ENCODE measurements at regions not wholly inside any gene's neighbourhood (a gene's known extent, or its start where the extent isn't known, plus 50 kb on each side); places are given as distances from the start of the nearest gene placed in this dataset.

GRCh38 chr1:182249201-182249676 lies 142.4 kb downstream of the GLUL start:
- Histone ChIP-seq H4K20me1 (ENCODE audit: insufficient read depth) (no peaks in the 10 kb centered on the region), H3K4me1 (ENCODE audit: control insufficient read depth in 1 of 2, insufficient read depth in 2 of 2, low read length in 2 of 2) (no peaks in the 10 kb centered on the region), H3K79me2 (ENCODE audit: insufficient read depth, low read length) (no peaks in the 10 kb centered on the region), H3K36me3 (ENCODE audit: control insufficient read depth in 1 of 2, insufficient read depth in 2 of 2, low read length in 2 of 2) (no peaks in the 10 kb centered on the region), H3K9me3 (ENCODE audit: control insufficient read depth in 1 of 2, insufficient read depth in 1 of 2, low read depth in 1 of 2, low read length in 2 of 2) (no peaks in the 10 kb centered on the region), H3K9ac (ENCODE audit: low read length) (no peak overlapping the region), H3K4me3 (replicated peaks in 1 of 2; ENCODE audit: low read depth in 1 of 2, low read length in 2 of 2) (no peak overlapping the region), H3K27me3 (ENCODE audit: insufficient read depth, low read length) (no peaks in the 10 kb centered on the region), H3K9me2 (ENCODE audit: insufficient read depth) (no peaks in the 10 kb centered on the region), H2AFZ (ENCODE audit: low read depth, low read length, poor library complexity, severe bottlenecking) (no peak overlapping the region), H3K4me2 (ENCODE audit: low read length) (no peak overlapping the region), H3K27ac (ENCODE audit: low read depth, low read length) (no peak overlapping the region)
- ChIA-PET RAD21 (ENCODE audit: low non-redundant PET in 1 of 2, low total read pairs in 2 of 2, uncharacterized antibody in 2 of 2, unreplicated experiment in 2 of 2) (no interaction called here), POLR2A (no interaction called here), CTCF (no interaction called here)
- ATAC-seq (no peak), DNase-seq (ENCODE audit: low read depth, low spot score) (no peak)
- no TSS peak for BruUV-seq (replicated peaks)
- intact Hi-C loops (cut with micrococcal nuclease) = no loop called here
- TF ChIP-seq, protein P1, sequence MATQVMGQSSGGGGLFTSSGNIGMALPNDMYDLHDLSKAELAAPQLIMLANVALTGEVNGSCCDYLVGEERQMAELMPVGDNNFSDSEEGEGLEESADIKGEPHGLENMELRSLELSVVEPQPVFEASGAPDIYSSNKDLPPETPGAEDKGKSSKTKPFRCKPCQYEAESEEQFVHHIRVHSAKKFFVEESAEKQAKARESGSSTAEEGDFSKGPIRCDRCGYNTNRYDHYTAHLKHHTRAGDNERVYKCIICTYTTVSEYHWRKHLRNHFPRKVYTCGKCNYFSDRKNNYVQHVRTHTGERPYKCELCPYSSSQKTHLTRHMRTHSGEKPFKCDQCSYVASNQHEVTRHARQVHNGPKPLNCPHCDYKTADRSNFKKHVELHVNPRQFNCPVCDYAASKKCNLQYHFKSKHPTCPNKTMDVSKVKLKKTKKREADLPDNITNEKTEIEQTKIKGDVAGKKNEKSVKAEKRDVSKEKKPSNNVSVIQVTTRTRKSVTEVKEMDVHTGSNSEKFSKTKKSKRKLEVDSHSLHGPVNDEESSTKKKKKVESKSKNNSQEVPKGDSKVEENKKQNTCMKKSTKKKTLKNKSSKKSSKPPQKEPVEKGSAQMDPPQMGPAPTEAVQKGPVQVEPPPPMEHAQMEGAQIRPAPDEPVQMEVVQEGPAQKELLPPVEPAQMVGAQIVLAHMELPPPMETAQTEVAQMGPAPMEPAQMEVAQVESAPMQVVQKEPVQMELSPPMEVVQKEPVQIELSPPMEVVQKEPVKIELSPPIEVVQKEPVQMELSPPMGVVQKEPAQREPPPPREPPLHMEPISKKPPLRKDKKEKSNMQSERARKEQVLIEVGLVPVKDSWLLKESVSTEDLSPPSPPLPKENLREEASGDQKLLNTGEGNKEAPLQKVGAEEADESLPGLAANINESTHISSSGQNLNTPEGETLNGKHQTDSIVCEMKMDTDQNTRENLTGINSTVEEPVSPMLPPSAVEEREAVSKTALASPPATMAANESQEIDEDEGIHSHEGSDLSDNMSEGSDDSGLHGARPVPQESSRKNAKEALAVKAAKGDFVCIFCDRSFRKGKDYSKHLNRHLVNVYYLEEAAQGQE (IDR thresholded peaks at IDR 0.05; ENCODE audit: low read depth) = no peak
- TF ChIP-seq CEBPB (IDR thresholded peaks at IDR 0.05; ENCODE audit: low read depth) (no peak), POLR2AphosphoS5 (IDR thresholded peaks at IDR 0.05; ENCODE audit: low read depth, low read length) (no peak), SIN3A (IDR thresholded peaks at IDR 0.05; ENCODE audit: low read depth) (no peak), POLR2A (IDR thresholded peaks at IDR 0.05; ENCODE audit: borderline replicate concordance, extremely low read depth, insufficient read depth, insufficient read length) (no peak), EGR1 (IDR thresholded peaks at IDR 0.05; ENCODE audit: low read depth) (no peak), ELF1 (IDR thresholded peaks at IDR 0.05; ENCODE audit: borderline replicate concordance, low read depth) (no peak), YY1 (IDR thresholded peaks at IDR 0.05; ENCODE audit: extremely low read depth, insufficient replicate concordance, low read depth, low read length) (no peak), RAD21 (IDR thresholded peaks at IDR 0.05; ENCODE audit: low read depth) (no peak), CTCF (IDR thresholded peaks at IDR 0.05 in 2 of 3, conservative IDR thresholded peaks at IDR 0.05 in 1 of 3; ENCODE audit: borderline replicate concordance in 1 of 3, insufficient read depth in 1 of 3, low read depth in 2 of 3, low read length in 2 of 3) (no peak), FOSL1 (IDR thresholded peaks at IDR 0.05; ENCODE audit: low read depth) (no peak), SRF (IDR thresholded peaks at IDR 0.05; ENCODE audit: low read depth) (no peak), TCF7L2 (IDR thresholded peaks at IDR 0.05; ENCODE audit: borderline replicate concordance, extremely low read depth, insufficient read depth, insufficient read length) (no peak), EZH2 (IDR thresholded peaks at IDR 0.05) (no peak), SP1 (IDR thresholded peaks at IDR 0.05; ENCODE audit: low read depth) (no peak), JUND (IDR thresholded peaks at IDR 0.05) (no peak), CBX3 (IDR thresholded peaks at IDR 0.05; ENCODE audit: low read depth) (no peak), ZBTB33 (IDR thresholded peaks at IDR 0.05; ENCODE audit: extremely low read depth, insufficient replicate concordance, low read length) (no peak), EZH2phosphoT487 (IDR thresholded peaks at IDR 0.05; ENCODE audit: borderline replicate concordance) (no peak)
- TF ChIP-seq, protein P2, sequence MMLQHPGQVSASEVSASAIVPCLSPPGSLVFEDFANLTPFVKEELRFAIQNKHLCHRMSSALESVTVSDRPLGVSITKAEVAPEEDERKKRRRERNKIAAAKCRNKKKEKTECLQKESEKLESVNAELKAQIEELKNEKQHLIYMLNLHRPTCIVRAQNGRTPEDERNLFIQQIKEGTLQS (IDR thresholded peaks at IDR 0.05) = no peak

All from HCT116 (cell line).